ENCODE measurements at regions not wholly inside any gene's neighbourhood (a gene's known extent, or its start where the extent isn't known, plus 50 kb on each side); places are given as distances from the start of the nearest gene placed in this dataset.

DNA sequence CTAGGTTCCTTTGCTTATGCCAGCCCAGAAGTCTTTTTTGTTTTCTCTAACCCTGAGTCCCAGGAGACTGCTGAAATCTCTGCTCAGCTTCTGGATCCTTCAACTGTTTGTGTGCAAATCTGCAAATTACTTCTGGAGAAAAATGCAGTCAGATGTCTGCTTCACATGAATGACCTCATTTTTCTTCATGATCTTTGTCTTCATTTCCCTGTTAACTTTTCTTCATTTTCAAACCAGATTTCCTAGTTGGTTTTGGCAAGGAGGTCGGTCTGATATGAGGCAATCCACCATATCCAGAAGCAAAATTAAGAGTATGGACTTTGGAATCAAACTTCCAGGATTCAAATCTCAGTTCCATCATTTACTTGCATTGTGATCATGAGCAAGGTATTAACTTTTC lies 66.8 kb downstream of the ZNF503 start:
- TF ChIP-seq, protein P1, sequence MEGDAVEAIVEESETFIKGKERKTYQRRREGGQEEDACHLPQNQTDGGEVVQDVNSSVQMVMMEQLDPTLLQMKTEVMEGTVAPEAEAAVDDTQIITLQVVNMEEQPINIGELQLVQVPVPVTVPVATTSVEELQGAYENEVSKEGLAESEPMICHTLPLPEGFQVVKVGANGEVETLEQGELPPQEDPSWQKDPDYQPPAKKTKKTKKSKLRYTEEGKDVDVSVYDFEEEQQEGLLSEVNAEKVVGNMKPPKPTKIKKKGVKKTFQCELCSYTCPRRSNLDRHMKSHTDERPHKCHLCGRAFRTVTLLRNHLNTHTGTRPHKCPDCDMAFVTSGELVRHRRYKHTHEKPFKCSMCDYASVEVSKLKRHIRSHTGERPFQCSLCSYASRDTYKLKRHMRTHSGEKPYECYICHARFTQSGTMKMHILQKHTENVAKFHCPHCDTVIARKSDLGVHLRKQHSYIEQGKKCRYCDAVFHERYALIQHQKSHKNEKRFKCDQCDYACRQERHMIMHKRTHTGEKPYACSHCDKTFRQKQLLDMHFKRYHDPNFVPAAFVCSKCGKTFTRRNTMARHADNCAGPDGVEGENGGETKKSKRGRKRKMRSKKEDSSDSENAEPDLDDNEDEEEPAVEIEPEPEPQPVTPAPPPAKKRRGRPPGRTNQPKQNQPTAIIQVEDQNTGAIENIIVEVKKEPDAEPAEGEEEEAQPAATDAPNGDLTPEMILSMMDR (IDR thresholded peaks at IDR 0.05): no peak

DNA sequence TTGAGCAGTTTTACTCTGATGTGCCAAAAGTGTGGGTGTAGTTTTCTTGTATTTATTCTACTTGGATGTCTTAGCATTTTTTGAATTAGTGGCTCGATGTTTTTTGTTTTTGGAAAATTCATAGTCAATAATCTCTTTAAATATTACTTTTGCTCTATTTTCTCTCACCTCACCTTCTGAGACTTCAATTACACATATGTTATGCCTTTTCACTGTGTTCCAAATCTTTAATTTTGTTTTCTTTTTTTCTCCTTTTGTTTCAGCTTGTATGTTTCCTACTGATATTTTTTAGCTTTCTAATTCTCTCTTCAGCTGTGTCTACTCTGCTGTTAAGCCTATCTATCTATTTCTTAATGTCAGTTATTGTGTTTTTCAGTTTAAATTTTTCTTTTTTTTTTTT lies 69.5 kb downstream of the ZNF503 start:
- intact Hi-C loops (cut with DNase I; ENCODE audit: low total_unique reads): no loop called here
- H3K4me1 ChIP-seq: no peaks in the 10 kb centered on the region

More for the DNA sequence above, 66.8 kb downstream of the ZNF503 start:
- Histone ChIP-seq H3K27ac (no peak overlapping the region), H3K9me3 (no peaks in the 10 kb centered on the region), H3K4me3 (no peak overlapping the region), H3K4me1 (no peaks in the 10 kb centered on the region), H3K27me3 (no peaks in the 10 kb centered on the region), H3K36me3 (no peaks in the 10 kb centered on the region)
- intact Hi-C loops (cut with DNase I; ENCODE audit: low total_unique reads): no loop called here
- no peak for DNase-seq

DNA sequence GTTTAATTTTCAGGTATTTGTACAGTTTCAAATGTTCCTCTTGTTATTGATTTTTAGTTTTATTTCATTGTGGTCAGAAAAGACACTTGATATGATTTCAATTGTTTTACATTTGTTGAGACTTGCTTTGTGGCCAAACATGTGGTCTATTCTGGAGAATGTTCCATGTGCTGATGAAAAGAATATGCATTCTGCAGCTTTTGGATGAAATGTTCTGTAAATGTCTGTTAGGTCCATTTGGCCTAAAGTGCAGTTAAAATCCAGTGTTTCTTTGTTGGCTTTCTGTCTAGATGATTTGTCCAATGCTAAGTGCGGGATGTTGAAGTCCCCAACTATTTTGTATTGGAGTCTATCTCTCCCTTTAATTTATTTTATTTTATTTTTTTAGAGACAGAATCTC lies 70.5 kb downstream of the ZNF503 start:
- no peaks in the 10 kb centered on the region for H3K4me1 ChIP-seq
- H3K4me3 ChIP-seq: no peak overlapping the region
- intact Hi-C loops (cut with DNase I; ENCODE audit: low total_unique reads): no loop called here
- TF ChIP-seq, protein P1 (IDR thresholded peaks at IDR 0.05): no peak
- no peak overlapping the region for H3K27ac ChIP-seq
- no peaks in the 10 kb centered on the region for H3K36me3 ChIP-seq
- no peak for DNase-seq
- H3K27me3 ChIP-seq: no peaks in the 10 kb centered on the region
- H3K9me3 ChIP-seq: no peaks in the 10 kb centered on the region

More for the DNA sequence above, 69.5 kb downstream of the ZNF503 start:
- Histone ChIP-seq H3K27ac (no peak overlapping the region), H3K36me3 (no peaks in the 10 kb centered on the region), H3K9me3 (no peaks in the 10 kb centered on the region), H3K27me3 (no peaks in the 10 kb centered on the region), H3K4me3 (no peak overlapping the region)
- DNase-seq: no peak
- TF ChIP-seq, protein P1 (IDR thresholded peaks at IDR 0.05): no peak

DNA sequence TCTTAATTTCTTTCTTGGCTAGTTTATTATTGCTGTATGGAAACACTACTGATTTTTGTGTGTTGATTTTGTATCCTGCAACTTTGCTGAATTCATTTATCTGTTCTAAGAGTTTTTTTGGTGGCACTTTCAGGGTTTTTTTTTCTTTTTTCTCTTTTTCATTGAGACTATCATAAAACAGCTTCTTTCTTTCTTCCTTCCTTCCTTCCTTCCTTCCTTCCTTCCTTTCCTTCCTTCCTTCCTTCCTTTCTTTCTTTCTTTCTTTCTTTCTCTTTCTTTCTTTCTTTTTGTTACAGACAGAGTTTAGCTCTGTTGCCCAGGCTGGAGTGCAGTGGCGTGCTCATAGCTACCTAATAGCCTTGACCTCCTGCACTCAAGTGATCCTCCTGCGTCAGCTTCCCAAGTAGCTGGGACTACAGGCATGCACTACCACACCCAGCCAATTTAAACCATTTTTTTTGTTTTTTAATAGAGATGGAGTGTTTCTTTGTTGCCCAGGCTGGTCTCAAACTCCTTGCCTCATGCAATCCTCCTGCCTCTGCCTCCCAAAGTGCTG lies 72.3 kb downstream of the ZNF503 start:
- Histone ChIP-seq H3K9me3 (no peaks in the 10 kb centered on the region), H3K27ac (no peak overlapping the region), H3K4me3 (no peak overlapping the region), H3K4me1 (no peaks in the 10 kb centered on the region), H3K27me3 (no peaks in the 10 kb centered on the region), H3K36me3 (no peaks in the 10 kb centered on the region)
- DNase-seq: no peak
- intact Hi-C loops (cut with DNase I; ENCODE audit: low total_unique reads): no loop called here
- TF ChIP-seq, protein P1 (IDR thresholded peaks at IDR 0.05): no peak

DNA sequence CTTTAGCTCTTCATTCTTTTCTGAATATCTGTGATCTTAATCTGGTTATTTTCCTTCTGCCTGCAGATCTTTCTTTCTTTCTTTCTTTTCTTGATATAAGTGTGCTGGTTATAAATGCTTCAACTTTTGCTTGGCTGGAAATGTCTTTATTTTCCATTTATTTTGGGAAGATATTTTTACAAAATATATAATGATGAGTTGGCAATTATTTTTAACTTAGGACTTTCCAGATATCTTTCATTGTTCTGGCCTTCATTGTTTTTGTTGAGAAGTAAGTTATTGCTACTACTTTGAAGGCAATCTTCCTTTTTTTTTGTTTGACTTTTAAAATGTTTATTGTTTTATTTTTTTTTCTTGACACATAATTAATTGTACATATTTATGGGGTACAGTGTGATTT lies 75.3 kb downstream of the ZNF503 start:
- H3K36me3 ChIP-seq: no peaks in the 10 kb centered on the region
- TF ChIP-seq, protein P1 (IDR thresholded peaks at IDR 0.05): no peak
- intact Hi-C loops (cut with DNase I; ENCODE audit: low total_unique reads): no loop called here

DNA sequence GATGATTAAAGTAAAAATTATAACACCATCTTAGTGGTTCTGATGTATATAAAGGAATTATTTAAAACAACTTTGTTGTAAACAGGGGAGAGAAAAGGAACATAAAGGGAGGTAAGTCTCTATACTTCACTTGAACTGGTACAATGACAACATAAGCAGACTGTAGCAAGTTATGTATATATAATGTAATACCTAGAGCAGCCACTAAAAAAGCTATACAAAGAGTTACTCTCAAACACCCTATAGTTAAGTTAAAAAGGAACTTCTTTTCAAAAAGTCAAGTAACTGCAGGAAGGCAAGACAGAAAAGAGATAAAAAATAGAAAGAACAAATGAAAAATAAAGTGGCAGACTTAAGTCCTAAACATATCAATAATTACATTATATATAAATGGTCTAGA lies 82.3 kb downstream of the ZNF503 start:
- no peak overlapping the region for H3K27ac ChIP-seq
- no peak overlapping the region for H3K4me3 ChIP-seq
- no peaks in the 10 kb centered on the region for H3K4me1 ChIP-seq
- H3K36me3 ChIP-seq: no peaks in the 10 kb centered on the region
- H3K9me3 ChIP-seq: peaks cover 0 to 34% (median 3%) of the 10 kb centered on the region in 3 donors
- intact Hi-C loops (cut with DNase I; ENCODE audit: low total_unique reads): no loop called here
- DNase-seq: no peak
- TF ChIP-seq, protein P1 (IDR thresholded peaks at IDR 0.05): no peak
- H3K27me3 ChIP-seq: no peaks in the 10 kb centered on the region

More for the DNA sequence above, 75.3 kb downstream of the ZNF503 start:
- Histone ChIP-seq H3K4me1 (no peaks in the 10 kb centered on the region), H3K27ac (no peak overlapping the region), H3K27me3 (no peaks in the 10 kb centered on the region), H3K4me3 (no peak overlapping the region), H3K9me3 (no peaks in the 10 kb centered on the region)
- DNase-seq: no peak
